ENCODE measurements at regions not wholly inside any gene's neighbourhood (a gene's known extent, or its start where the extent isn't known, plus 50 kb on each side); places are given as distances from the start of the nearest gene placed in this dataset.
A peak's percentile ranks its signal among the peaks of the same experiment; 100 is the strongest.
"Not testable (repeated sequence)": the region's sequence is repeated elsewhere in the genome, so short reads cannot be mapped to it uniquely, and the experiment has no call there.

GRCh38 chr5:115423541-115423940 is 121.0 kb downstream of the FEM1C start:
- WGBS, 2 donors (ENCODE audit: low coverage in 1 of 2): 20 to 46% methylated on average over 3 to 5 of the region's 5 CpGs
- H3K9me3 ChIP-seq: no peaks in the 10 kb centered on the region
- peak overlapping the region; percentile 24 to 77 (median 60) for H3K27ac ChIP-seq
- intact Hi-C loops (cut with DNase I; ENCODE audit: low total_unique reads) (no loop called here), in situ Hi-C loops (cut with MboI; ENCODE audit: low pct_ligation_motif_present in 1 of 4, low pct_unique_long_range_greater_than_20kb in 1 of 4, low sequenced_read_pairs in 3 of 4) (no loop called here)
- H3K36me3 ChIP-seq: no peaks in the 10 kb centered on the region
- peaks cover 19 to 53% (median 29%) of the 10 kb centered on the region in 4 donors for H3K4me1 ChIP-seq
- no peaks in the 10 kb centered on the region for H3K27me3 ChIP-seq
- DNase-seq: peak; percentile 74
- H3K4me3 ChIP-seq: no peak overlapping the region
- TF ChIP-seq POLR2AphosphoS5 (IDR thresholded peaks at IDR 0.05) (peak in 2 of 3 donors; percentile 18 to 54), EP300 (IDR thresholded peaks at IDR 0.05; ENCODE audit: low read depth) (no peak), POLR2A (IDR thresholded peaks at IDR 0.05) (peak; percentile 14)
- TF ChIP-seq, protein P1, sequence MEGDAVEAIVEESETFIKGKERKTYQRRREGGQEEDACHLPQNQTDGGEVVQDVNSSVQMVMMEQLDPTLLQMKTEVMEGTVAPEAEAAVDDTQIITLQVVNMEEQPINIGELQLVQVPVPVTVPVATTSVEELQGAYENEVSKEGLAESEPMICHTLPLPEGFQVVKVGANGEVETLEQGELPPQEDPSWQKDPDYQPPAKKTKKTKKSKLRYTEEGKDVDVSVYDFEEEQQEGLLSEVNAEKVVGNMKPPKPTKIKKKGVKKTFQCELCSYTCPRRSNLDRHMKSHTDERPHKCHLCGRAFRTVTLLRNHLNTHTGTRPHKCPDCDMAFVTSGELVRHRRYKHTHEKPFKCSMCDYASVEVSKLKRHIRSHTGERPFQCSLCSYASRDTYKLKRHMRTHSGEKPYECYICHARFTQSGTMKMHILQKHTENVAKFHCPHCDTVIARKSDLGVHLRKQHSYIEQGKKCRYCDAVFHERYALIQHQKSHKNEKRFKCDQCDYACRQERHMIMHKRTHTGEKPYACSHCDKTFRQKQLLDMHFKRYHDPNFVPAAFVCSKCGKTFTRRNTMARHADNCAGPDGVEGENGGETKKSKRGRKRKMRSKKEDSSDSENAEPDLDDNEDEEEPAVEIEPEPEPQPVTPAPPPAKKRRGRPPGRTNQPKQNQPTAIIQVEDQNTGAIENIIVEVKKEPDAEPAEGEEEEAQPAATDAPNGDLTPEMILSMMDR (IDR thresholded peaks at IDR 0.05): no peak

GRCh38 chr5:115423051-115423450 is 121.5 kb downstream of the FEM1C start:
- intact Hi-C loops (cut with DNase I; ENCODE audit: low total_unique reads): no loop called here
- peak overlapping the region; percentile 24 to 77 (median 60) for H3K27ac ChIP-seq
- DNase-seq: no peak
- H3K9me3 ChIP-seq: no peaks in the 10 kb centered on the region
- H3K4me1 ChIP-seq: peaks cover 17 to 58% (median 31%) of the 10 kb centered on the region in 4 donors
- no peaks in the 10 kb centered on the region for H3K27me3 ChIP-seq
- TF ChIP-seq, protein P1 (IDR thresholded peaks at IDR 0.05): no peak
- no peak for TF ChIP-seq POLR2AphosphoS5 (IDR thresholded peaks at IDR 0.05)
- TF ChIP-seq POLR2A (IDR thresholded peaks at IDR 0.05): no peak
- no peak for TF ChIP-seq EP300 (IDR thresholded peaks at IDR 0.05; ENCODE audit: low read depth)
- H3K36me3 ChIP-seq: no peaks in the 10 kb centered on the region
- in situ Hi-C loops (cut with MboI; ENCODE audit: low pct_ligation_motif_present in 1 of 4, low pct_unique_long_range_greater_than_20kb in 1 of 4, low sequenced_read_pairs in 3 of 4): no loop called here
- H3K4me3 ChIP-seq: no peak overlapping the region
- WGBS, 2 donors (ENCODE audit: low coverage in 1 of 2): 60 to 80% methylated on average over 1 of the region's 1 CpG

GRCh38 chr5:115420812-115421211 is 123.8 kb downstream of the FEM1C start:
- H3K36me3 ChIP-seq; intact Hi-C loops (cut with DNase I; ENCODE audit: low total_unique reads); DNase-seq; H3K27ac ChIP-seq; H3K9me3 ChIP-seq; H3K27me3 ChIP-seq; H3K4me3 ChIP-seq; in situ Hi-C loops (cut with MboI; ENCODE audit: low pct_ligation_motif_present in 1 of 4, low pct_unique_long_range_greater_than_20kb in 1 of 4, low sequenced_read_pairs in 3 of 4): not testable (repeated sequence)
- H3K4me1 ChIP-seq: peaks cover 20 to 74% (median 39%) of the 10 kb centered on the region in 4 donors
- WGBS, 2 donors (ENCODE audit: low coverage in 1 of 2): 100% methylated on average over 2 of the region's 3 CpGs; no CpG with 5 or more reads in 1 of the 2 donors

DNA sequence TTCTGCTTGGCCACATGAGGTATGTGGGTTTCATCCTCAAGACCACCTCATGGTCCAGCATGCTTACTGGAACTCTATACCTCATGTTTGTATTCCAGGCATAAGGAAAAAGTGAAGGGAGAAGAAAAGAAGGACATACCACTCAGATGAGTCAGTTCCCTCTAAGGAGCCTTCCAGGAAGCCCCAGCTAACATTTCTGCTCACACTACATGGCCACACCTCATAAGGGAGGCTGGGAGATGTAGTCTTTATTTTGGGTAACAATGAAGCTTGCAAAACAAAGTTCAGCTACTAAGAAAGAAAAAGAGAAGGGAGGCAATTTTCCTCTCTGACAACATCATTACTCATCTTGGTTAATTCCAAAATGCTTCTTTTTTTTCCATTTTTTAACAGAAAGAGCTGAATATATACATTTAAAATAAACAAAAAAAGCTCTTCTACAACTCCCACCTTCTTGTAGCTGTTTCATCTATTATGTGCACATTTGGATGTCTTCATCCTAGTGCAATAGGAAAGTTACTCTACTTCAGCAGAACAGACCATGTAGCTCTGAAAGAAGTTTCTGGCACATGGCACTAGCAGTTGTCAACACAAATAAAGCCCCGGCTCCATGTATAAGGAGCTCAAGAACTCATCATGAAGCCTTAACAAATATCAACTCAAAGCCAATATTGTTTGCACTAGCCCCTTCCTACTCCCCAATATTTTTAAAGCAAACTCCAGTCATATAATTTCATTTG is 123.6 kb upstream of the CCDC112 start:
- intact Hi-C loops (cut with DNase I; ENCODE audit: low total_unique reads) (no loop called here), in situ Hi-C loops (cut with MboI; ENCODE audit: low pct_ligation_motif_present in 1 of 4, low pct_unique_long_range_greater_than_20kb in 1 of 4, low sequenced_read_pairs in 3 of 4) (no loop called here)
- H3K9me3 ChIP-seq: no peaks in the 10 kb centered on the region
- WGBS, 2 donors (ENCODE audit: low coverage in 1 of 2): 67 to 89% methylated on average over 1 of the region's 1 CpG
- H3K4me1 ChIP-seq: peaks cover 28 to 76% (median 42%) of the 10 kb centered on the region in 4 donors
- H3K4me3 ChIP-seq: no peak overlapping the region
- no peaks in the 10 kb centered on the region for H3K36me3 ChIP-seq
- TF ChIP-seq EP300 (IDR thresholded peaks at IDR 0.05; ENCODE audit: low read depth) (no peak), POLR2AphosphoS5 (IDR thresholded peaks at IDR 0.05) (peak in 2 of 3 donors; percentile 24 to 47), POLR2A (IDR thresholded peaks at IDR 0.05) (no peak)
- TF ChIP-seq, protein P1 (IDR thresholded peaks at IDR 0.05): no peak
- peak overlapping the region; percentile 10 to 87 (median 70) for H3K27ac ChIP-seq
- H3K27me3 ChIP-seq: no peaks in the 10 kb centered on the region
- no peak for DNase-seq

Data from transverse colon (tissue), 4 donors.